HS-5 (cell line): ENCODE measurements at regions not wholly inside any gene's neighbourhood (a gene's known extent, or its start where the extent isn't known, plus 50 kb on each side); places are given as distances from the start of the nearest gene placed in this dataset.
"Not testable (repeated sequence)": the region's sequence is repeated elsewhere in the genome, so short reads cannot be mapped to it uniquely, and the experiment has no call there.

Experiments
- DNase-seq: peaks from one replicate; pipeline ENCODE4 v3.0.0-alpha.2; 2012; ENCODE audit warnings: low read depth

DNA sequence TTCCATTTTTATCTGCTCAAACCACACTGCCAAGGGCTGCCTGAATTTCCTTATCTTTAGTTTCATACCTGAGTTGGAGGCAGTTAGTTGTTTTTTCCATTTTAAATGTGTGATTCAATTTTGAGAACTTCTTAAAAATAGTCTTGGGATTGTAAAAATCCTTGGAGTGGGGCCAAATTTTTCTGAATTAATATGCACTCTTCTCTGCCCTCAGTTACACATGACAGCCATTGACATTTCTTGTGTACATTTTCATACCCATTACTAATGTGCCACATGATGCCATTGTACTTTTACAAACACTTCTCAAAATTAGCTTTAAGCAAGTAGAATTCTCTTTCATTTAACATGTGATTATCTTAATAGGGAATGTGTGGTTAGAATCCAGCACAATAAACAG is 141.7 kb downstream of the C3orf38 start:
- no peak for DNase-seq

DNA sequence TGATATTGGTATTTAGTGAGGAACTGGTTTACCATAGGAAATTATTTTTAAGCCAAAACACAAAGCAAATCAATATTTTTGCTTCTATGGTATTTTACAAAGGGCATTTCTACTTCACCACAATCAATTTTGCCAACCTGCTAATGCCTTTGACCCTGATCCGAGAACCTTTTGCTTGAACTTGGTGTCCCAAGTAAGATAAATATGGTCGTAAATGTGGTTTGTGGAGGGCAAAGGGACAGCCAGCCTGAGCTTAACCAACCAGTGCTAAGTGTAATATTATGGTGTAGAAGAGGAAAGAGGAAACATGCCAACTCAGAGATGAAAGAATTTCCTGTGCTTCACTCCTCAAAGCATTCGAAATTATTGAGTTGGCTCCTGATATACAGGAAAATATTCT is 148.4 kb downstream of the C3orf38 start:
- no peak for DNase-seq

DNA sequence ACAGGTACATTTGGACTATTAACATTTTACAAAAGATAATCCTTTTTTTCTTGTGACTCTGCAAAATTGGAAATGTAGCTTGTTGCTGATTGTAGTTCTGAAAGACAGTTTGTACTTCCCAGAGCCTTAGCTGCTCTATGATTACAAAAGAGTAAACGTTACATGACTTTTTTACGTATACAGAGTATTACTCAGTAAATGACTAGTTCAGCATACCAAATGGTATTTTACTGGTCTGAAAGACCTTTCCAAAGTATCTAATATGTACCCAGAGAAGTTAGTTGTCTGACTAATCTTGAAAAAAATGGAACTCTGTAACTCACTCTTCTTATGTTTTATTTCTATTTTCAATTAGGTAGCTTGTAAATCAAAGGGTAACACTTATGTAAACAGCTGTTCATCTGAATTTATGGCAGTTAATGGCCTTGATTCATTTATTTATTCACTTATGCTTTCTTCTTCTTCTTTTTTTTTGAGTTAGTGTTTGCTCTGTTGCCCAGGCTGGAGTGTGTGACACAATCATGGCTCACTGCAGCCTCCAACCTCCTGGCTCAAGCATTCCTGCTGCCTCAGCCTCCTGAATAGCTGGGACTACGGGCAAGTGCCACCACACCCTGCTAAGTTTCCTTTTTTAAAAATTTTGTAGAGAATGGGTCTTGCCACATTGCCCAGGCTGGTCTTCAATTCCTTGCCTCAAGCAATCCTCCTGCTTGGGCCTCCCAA is 151.7 kb downstream of the C3orf38 start:
- peak; percentile 37 for DNase-seq

DNA sequence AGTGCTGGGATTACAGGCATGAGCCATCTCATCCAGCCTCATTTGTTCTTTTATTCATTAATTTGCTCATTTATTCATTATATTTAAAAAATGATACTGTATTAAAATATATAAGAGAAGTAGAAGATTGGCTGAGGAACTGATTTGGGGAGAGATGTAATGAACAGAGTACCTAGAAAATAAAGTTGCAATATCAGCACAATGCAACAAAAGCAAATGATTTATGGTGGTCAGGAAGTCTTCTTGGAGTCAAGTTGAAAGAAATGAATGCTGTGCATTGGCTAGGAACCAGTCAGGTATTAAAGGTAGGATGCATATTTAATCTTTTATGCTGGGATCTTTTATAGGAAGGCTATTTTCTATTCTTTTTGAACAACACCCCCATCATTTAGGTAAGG is 152.2 kb downstream of the C3orf38 start:
- DNase-seq = no peak

DNA sequence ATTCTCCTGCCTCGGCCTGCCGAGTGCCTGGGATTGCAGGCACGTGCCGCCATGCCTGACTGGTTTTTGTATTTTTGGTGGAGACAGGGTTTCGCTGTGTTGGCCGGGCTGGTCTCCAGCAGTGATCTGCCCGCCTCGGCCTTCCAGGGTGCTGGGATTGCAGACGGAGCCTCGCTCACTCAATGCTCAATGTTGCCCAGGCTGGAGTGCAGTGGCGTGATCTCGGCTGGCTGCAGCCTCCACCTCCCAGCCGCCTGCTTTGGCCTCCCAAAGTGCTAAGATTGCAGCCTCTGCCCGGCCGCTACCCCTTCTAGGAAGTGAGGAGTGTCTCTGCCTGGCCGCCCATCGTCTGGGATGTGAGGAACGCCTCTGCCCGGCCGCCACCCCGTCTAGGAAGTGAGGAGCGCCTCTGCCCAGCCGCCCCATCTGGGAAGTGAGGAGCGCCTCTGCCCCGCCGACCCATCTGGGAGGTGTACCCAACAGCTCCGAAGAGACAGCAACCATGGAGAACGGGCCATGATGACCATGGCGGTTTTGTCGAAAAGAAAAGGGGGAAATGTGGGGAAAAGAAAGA is 153.7 kb downstream of the C3orf38 start:
- DNase-seq = not testable (repeated sequence)

DNA sequence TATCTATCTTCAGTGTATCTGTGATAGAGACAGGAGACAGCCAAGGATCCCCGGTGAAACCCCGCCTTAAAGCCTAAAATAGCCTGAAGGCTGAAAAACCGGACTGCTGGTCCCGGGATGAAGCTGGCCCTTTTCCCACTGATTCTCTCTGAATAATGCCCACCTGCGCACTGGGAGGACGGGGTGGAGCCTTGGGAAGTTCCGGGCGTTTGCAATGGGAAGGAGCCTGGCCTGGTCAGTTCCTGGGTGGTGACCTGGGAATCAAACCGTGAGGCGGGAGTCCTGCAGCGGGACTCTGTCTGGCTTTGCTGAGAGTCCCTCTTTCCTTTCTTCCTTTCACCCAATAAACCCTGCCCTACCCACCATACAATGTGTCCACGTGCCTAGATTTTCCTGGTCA is 157.9 kb downstream of the C3orf38 start:
- DNase-seq = no peak

DNA sequence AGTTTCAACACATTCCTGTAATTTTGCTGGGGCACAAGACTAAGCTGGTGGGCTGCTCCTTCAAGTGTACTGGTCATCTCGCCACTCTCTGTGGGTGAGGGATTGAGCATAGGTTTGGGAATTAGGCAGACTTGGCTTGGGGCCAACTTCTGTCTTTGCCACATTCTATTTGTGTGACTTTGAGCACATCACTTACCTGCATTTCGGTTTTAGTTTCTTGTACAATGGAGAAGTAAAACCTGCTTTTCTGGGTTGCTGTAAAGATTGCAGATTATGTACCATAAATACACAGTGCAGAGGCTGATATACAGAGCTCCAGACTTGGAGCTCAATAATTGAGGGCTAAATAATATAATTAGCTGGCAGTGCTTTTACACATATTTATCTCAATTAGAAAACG is 162.1 kb downstream of the C3orf38 start:
- DNase-seq = no peak

DNA sequence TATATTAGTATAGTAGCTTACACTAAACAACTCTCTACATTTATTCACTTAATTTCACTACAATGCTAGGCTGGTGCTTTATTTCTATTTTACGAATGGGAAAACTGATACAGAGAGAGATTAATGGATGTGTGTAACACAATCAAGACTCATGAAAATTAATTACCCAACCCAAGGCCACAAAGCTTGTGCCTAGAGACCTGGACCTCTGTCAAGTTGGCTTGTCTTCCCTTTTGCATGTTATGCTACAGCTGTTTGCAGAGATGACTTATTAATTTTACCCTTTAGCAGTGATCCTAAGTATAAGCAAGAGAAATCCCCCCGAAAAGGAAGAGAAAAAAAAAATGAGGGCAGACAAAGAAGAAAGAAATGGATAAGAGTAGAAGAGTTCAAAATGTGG is 162.5 kb downstream of the C3orf38 start:
- no peak for DNase-seq

DNA sequence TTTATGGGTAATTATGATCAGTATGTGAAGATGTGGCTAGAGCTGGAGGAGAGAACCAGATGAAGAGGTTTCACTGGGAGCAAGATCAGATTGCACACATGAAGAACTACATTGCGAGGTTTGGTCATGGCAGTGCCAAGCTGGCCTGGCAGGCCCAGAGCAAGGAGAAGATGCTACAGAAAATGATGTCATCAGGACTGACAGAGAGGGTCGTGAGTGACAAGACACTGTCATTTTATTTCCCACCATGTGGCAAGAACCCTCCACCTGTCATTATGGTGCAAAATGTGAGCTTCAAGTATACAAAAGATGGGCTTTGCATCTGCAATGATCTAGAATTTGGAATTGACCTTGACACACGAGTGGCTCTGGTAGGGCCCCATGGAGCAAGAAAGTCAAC is 168.3 kb downstream of the C3orf38 start:
- DNase-seq = no peak

DNA sequence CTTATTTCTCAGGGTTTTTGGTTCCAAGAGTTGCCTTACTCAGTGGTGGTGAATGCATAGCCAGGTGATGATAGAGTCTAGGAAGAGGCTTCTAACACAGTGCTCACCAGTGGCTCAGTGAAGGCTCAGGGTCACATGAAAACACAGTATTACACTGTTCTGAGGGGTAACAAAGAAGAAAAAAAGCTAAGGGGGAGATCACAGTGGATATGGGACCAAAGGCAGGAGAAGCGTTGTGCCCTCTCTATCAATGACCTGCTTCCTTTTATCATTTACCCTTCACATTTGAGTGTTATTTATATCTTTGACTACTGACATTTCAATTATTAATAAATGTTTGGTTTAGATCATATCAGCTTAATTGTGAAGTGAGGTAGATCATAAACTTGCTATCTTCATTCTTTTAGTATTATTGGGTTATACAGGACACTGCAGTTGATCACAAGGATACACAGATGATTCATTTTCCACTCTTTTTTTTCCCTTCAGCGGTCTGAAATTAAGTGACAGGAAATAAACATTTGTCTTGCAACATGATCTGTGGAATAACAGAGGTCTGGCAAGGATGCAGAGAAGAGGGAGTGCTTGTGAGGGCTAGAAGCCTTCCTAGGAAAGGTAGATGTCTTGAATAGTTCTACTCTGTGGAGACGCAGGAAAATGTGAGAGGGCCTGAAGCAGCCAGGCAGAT is 171.7 kb downstream of the C3orf38 start:
- no peak for DNase-seq

DNA sequence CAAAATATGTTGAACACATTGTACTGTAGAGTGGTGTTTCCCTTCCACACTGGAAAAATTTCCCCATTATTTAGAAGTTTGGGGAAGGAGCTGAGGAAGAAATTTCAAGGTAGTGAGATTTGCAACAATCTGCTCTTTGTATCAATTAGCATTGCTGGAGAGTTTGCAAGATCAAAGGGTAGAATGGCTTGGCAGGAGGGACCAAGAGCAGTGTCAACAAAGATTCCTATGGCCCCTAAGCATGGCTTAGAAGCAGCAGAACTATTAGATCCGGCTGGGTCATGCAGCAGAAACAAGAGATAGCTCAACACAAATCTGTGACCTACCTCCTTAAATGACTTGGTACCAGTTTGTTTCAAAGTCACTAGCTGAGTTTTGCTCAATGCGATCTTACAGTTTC is 175.0 kb downstream of the C3orf38 start:
- no peak for DNase-seq

DNA sequence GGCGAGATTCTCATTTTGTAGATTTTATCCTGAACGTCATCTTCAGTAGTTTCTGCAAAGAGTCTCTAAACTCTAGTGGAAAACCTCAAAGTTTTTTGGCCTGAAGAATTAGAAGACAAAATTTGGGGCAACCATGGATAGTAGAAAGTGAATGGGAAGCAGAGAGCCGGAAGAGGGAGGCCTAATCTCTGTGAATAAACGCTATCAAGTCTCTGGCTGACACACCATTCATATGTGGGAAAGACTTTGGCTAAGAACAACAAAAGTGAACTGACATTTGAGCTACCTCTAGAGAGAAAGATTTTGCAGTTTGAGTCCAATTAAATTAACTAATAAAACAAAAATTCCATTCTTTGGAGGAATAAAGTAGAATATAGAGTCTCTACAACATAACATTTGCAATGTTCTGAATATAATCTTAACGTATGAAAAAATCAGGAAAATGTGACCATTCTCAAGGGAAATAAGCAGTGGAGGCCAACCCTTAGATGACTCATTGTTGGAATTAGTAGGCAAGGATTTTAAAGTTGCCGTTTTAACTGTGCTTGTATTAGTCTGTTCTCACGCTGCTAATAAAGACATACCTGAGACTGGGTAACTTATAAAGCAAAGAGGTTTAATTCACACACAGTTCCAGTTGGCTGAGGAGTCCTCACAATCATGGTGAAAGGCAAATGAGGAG is 184.6 kb downstream of the C3orf38 start:
- DNase-seq = no peak

DNA sequence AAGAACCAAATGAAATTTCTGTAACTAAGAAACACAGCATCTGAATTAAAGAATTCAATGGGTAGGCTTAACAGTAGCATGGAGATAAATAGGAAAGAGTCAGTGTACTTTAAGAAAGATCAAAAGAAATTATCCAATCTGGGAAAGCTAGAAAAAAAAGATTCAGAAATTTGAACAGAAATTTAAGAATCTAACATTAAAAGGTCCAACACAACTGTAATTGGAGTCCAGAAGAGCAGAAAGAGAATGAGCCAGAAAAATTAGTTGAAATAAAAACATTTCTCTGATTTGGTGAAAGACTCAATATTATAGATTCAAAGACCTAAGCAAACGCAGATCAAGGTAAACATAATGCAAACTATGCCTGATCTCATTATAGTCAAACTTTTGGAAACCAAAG is 187.1 kb downstream of the C3orf38 start:
- DNase-seq = no peak

DNA sequence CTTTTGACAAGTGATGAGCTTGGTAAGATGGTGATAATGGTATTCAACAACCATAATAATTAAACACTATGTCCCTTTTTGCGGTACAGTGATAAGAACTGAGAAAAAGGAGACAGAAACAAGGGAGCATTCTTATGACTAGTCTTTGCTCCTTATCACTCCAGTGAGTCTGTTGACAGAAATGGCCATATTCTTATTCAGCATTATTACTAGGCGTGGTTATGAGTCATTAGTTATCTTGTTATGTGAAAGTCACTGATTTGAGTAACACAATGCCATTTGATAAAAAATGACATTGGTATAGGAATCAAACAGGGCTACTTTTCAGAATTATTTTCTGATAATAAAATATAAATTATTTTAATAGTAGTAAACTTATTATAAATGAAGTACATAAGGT is 193.5 kb downstream of the C3orf38 start:
- DNase-seq = no peak

DNA sequence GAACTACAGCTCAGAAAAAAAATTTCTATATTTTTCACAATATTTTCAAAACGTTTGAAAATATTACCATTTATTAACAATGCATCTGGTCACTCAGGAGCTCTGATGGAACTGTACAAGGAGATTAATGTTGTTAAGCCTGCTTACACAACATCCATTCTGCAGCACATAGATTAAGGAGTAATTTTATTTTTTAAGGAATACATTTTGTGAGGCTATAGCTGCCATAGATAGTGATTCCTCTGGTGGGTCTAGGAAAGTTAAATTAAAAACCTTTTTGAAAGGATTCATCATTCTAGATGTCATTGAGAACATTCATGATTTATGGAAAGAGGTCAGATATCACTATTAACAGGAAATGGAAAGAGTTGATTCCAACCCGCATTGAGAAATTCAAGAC is 196.9 kb downstream of the C3orf38 start:
- no peak for DNase-seq

DNA sequence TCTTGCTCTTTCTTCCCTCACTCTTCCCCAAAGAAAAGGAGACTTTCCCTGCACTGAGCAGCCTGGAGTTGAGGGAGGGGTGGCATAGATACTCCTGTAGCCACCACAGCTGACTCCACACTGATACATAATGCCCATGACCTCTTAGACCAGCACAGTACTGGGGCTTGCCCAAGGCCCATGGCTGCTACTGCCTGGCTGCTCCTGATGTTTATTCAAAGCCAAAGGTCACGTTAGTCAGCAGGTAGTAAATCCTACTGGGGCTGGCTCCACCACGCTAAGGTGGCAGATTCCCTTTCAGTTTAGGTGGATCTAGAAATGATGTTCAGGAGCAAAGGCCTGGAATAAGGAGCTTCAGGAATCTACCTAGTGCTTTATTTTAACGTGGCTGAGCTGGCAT is 212.7 kb downstream of the C3orf38 start:
- DNase-seq = no peak

DNA sequence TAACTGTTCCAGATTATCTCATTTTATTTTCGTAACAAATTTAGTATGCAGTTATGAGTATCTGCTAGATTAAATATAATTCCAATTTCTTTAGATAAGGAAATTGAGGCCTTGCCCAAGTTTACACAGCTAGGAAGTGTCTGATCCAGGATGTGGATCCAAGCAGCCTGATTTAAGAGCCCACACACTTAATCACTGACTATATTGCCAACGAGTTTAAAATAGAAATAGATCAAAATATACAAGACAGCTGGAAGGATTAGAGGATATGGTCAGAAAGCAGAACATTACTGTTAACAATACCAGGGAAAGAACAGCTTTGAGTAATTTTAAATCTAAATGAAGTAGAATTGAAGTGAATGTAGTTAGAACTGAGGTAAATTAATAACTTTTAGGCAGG is 215.2 kb downstream of the C3orf38 start:
- no peak for DNase-seq

DNA sequence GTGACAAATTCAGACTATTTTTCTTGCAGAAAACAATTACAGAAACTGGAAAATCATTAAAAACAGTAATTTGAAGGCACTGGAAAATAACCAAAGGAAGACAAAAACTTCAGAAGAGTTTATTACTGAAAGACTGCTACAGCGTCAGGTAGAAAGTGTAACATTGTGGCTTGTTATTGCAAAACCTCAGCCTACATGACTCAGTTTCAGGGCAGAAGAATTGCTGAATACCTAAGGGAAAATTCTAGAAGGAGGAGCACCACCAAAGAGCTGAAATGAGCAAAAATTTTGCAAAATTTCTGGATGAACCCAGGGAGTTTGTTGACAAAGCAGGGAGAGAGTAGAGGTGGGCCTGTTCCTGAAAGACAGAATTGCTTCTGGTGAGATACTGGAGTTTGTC is 219.6 kb downstream of the C3orf38 start:
- no peak for DNase-seq

DNA sequence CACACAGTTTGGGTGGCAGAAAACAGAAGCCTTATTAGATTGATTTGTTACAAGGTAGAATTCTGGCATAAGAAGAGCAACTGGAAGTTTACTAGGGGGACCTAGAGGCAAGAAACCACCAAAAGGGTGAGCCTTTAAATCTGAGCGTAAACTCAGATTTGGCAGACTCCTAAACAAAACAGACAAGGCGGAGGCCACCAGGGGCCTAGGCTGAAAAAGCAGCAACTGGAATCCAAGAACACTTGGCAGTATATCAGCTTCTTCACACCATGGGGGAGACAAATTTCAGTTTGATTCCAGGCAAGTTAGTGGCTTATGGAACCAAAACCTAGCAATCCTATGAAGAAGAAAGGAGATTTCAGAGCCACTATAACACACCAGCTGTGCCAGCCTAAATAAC is 220.0 kb downstream of the C3orf38 start:
- no peak for DNase-seq

DNA sequence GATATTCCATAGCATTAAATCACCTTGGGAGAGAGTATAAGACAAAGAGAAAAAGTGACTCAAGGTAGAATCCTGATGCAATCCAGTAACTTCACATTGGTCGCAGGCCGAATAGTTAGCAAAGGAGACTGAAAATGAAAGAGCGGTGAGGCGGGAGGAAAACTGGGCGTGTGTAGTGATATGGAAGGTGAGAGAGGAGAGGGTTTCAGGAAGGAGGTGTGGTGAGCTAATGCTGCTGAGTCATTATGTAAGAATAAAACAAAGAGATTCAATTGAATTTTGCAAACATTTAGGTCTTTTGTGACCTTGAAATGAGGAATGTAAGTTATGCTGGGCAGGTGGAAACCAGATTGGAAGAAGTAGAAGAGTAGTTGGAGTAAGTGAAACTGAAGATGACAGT is 235.3 kb downstream of the C3orf38 start:
- no peak for DNase-seq

DNA sequence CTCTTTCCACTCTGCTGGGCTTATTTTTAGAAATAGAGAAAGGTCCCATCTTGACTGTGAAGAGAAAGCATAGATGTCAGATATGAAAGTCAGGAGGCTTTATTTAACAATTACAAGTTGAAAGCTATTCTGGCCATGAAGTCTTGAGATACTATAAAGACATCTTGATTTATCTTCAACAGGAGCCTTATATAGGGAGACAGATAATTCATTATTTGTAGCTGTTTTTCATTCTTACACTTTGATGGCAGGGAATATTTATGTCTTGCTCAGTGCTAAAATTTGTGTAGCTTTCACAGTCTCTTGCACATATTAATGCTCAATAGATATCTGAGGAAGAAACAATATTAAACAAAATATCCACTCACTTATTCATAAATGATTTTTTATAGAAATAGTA is 248.8 kb downstream of the C3orf38 start:
- no peak for DNase-seq

DNA sequence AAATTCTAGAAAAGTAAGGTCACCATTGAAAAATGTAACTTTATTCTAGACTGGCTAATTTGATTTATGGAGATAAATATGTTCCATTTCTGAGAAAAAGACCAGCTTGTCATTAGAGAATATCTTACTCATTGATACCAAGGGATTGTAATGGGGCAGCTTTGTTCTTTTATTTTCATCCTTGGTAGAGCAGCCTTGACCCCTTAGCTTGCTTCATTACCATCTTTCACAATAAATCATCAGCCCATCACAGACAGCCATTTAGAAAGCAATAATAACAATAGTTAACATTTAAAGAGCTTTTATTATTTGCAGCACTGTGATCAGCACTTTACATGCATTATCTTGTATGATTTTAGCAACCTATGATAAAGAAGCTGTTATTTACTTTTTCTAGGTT is 253.6 kb downstream of the C3orf38 start:
- DNase-seq = no peak

DNA sequence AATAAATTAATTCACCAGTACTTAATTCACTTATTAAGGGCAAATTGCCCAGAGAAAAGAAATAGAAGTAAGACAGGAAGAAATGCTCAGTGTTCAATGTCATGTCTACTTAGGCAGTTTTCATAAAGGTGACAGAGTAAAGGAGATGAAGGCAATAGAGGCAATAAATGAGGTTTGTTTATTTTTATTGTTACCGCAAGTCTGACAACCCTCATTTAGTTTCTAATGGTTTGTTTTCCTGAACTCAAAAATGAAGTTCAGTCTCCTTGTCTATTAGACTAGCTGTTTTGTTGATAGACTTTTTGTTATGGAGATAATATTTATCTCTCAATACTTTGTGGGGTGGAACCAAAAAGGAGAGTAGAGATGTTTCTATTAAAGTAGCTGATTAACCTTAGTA is 258.3 kb downstream of the C3orf38 start:
- DNase-seq = no peak
